ENCODE measurements at regions not wholly inside any gene's neighbourhood (a gene's known extent, or its start where the extent isn't known, plus 50 kb on each side); places are given as distances from the start of the nearest gene placed in this dataset.
"Not testable (repeated sequence)": the region's sequence is repeated elsewhere in the genome, so short reads cannot be mapped to it uniquely, and the experiment has no call there.

GRCh38 chr14:77990337-77990736 lies 179.8 kb upstream of the NRXN3 start:
- Mint-ChIP-seq H3K27ac (no peak overlapping the region), H3K9me3 (no peaks in the 10 kb centered on the region), H3K4me1 (ENCODE audit: low read depth) (no peaks in the 10 kb centered on the region), H3K4me3 (no peak overlapping the region), H3K36me3 (ENCODE audit: low read depth) (no peaks in the 10 kb centered on the region), H3K27me3 (peaks cover 3% of the 10 kb centered on the region)
- intact Hi-C loops (cut with micrococcal nuclease), result no loop called here
- DNase-seq (no peak), ATAC-seq (no peak)
- TF ChIP-seq CTCF (IDR thresholded peaks at IDR 0.05), result no peak
- ChIA-PET CTCF (no interaction called here), POLR2A (no interaction called here)

GRCh38 chr14:77991128-77991772 lies 178.9 kb upstream of the NRXN3 start:
- POLR2A ChIA-PET, result no interaction called here
- DNase-seq, result no peak
- no peak for TF ChIP-seq CTCF (IDR thresholded peaks at IDR 0.05)
- no peaks in the 10 kb centered on the region for H3K4me1 Mint-ChIP-seq (ENCODE audit: low read depth)
- CTCF ChIA-PET, result no interaction called here
- H3K27ac Mint-ChIP-seq, result no peak overlapping the region
- intact Hi-C loops (cut with micrococcal nuclease), result no loop called here
- H3K9me3 Mint-ChIP-seq, result no peaks in the 10 kb centered on the region
- H3K36me3 Mint-ChIP-seq (ENCODE audit: low read depth), result no peaks in the 10 kb centered on the region
- H3K27me3 Mint-ChIP-seq, result peaks cover 3% of the 10 kb centered on the region
- no peak overlapping the region for H3K4me3 Mint-ChIP-seq
- no peak for ATAC-seq

- intact Hi-C loops (cut with micrococcal nuclease), result no loop called here
- peaks cover 11% of the 10 kb centered on the region for H3K27me3 Mint-ChIP-seq
- no peak overlapping the region for H3K4me3 Mint-ChIP-seq
- ATAC-seq (no peak), DNase-seq (no peak)
- H3K27ac Mint-ChIP-seq, result no peak overlapping the region
- H3K4me1 Mint-ChIP-seq (ENCODE audit: low read depth), result peaks cover 3% of the 10 kb centered on the region
- CTCF ChIA-PET, result no interaction called here
- POLR2A ChIA-PET, result no interaction called here
- peaks cover 14% of the 10 kb centered on the region for H3K9me3 Mint-ChIP-seq
- no peak for TF ChIP-seq CTCF (IDR thresholded peaks at IDR 0.05)
- H3K36me3 Mint-ChIP-seq (ENCODE audit: low read depth), result no peaks in the 10 kb centered on the region
These were observed 164.8 kb upstream of the NRXN3 start for GRCh38 chr14:78005325-78005724.

GRCh38 chr14:78007160-78007559 lies 163.0 kb upstream of the NRXN3 start:
- ChIA-PET CTCF (no interaction called here), POLR2A (no interaction called here)
- DNase-seq (no peak), ATAC-seq (peak; percentile 60)
- no peak for TF ChIP-seq CTCF (IDR thresholded peaks at IDR 0.05)
- Mint-ChIP-seq H3K27me3 (peaks cover 11% of the 10 kb centered on the region), H3K27ac (no peak overlapping the region), H3K4me1 (ENCODE audit: low read depth) (peaks cover 3% of the 10 kb centered on the region), H3K9me3 (peaks cover 14% of the 10 kb centered on the region), H3K4me3 (no peak overlapping the region), H3K36me3 (ENCODE audit: low read depth) (no peaks in the 10 kb centered on the region)
- intact Hi-C loops (cut with micrococcal nuclease), result no loop called here

- intact Hi-C loops (cut with micrococcal nuclease), result no loop called here
- no peak overlapping the region for H3K4me3 Mint-ChIP-seq
- ATAC-seq (no peak), DNase-seq (no peak)
- CTCF ChIA-PET, result no interaction called here
- no peak overlapping the region for H3K27ac Mint-ChIP-seq
- TF ChIP-seq CTCF (IDR thresholded peaks at IDR 0.05), result no peak
- peaks cover 12% of the 10 kb centered on the region for H3K27me3 Mint-ChIP-seq
- H3K4me1 Mint-ChIP-seq (ENCODE audit: low read depth), result peaks cover 3% of the 10 kb centered on the region
- H3K9me3 Mint-ChIP-seq, result peaks cover 2% of the 10 kb centered on the region
- H3K36me3 Mint-ChIP-seq (ENCODE audit: low read depth), result no peaks in the 10 kb centered on the region
- POLR2A ChIA-PET, result no interaction called here
These were observed 159.5 kb upstream of the NRXN3 start for GRCh38 chr14:78010688-78011087.

- H3K4me1 Mint-ChIP-seq (ENCODE audit: low read depth); DNase-seq; H3K4me3 Mint-ChIP-seq; H3K27me3 Mint-ChIP-seq; H3K27ac Mint-ChIP-seq; H3K9me3 Mint-ChIP-seq; POLR2A ChIA-PET; ATAC-seq; H3K36me3 Mint-ChIP-seq (ENCODE audit: low read depth); intact Hi-C loops (cut with micrococcal nuclease): not testable (repeated sequence)
- CTCF ChIA-PET, result interaction anchor here (0.9 kb wide), 1 partner anchor 8 kb away, joined by 3 read pairs; no protein-coding TSS in a partner anchor
These were observed 156.3 kb upstream of the NRXN3 start for GRCh38 chr14:78013911-78014310.

Data from activated CD8-positive, alpha-beta T cell treated with anti-CD3 and anti-CD28 coated beads for 36 hours (primary cell).